WTC11 (cell line): ENCODE measurements at regions not wholly inside any gene's neighbourhood (a gene's known extent, or its start where the extent isn't known, plus 50 kb on each side); places are given as distances from the start of the nearest gene placed in this dataset.

Experiments used
- MXD4 ChIP-seq: fragments of 250-450 bp; sonication (Bioruptor Pico); IDR thresholded peaks from 2 replicates; pipeline ENCODE4 v1.8.0; 2021; ENCODE audit warnings: mild to moderate bottlenecking, moderate library complexity, borderline replicate concordance
- SMAD3 ChIP-seq: sonication (generic); formaldehyde crosslinking; IDR thresholded peaks from 2 replicates; pipeline ENCODE4 v1.8.0; 2022; ENCODE audit warnings: missing genetic modification reagents, mild to moderate bottlenecking, borderline replicate concordance
- ZNF138 ChIP-seq: sonication (generic); formaldehyde crosslinking; conservative IDR thresholded peaks from 2 replicates; pipeline ENCODE4 v1.8.1; 2022; ENCODE audit warnings: mild to moderate bottlenecking, moderate library complexity, missing genetic modification reagents
- ZNF317 ChIP-seq: sonication (generic); formaldehyde crosslinking; IDR thresholded peaks from 2 replicates; pipeline ENCODE4 v1.8.1; 2023; ENCODE audit warnings: low read depth, mild to moderate bottlenecking, moderate library complexity, missing genetic modification reagents, borderline replicate concordance
- TF ChIP-seq, protein P1 (sequence below): fragments of 200-600 bp; IDR thresholded peaks from 2 replicates; pipeline ENCODE4 v1.8.0; 2022; ENCODE audit warnings: antibody characterized with exemption
- TF ChIP-seq, protein P2 (sequence below): sonication (generic); formaldehyde crosslinking; conservative IDR thresholded peaks from 2 replicates; pipeline ENCODE4 v1.8.1; 2022; ENCODE audit warnings: mild to moderate bottlenecking, missing genetic modification reagents
- TF ChIP-seq, protein P3 (sequence below): sonication (generic); formaldehyde crosslinking; IDR thresholded peaks from 2 replicates; pipeline ENCODE4 v1.8.0; 2023; ENCODE audit warnings: mild to moderate bottlenecking, missing genetic modification reagents
- TF ChIP-seq, protein P4 (sequence below): sonication (generic); formaldehyde crosslinking; IDR thresholded peaks from 2 replicates; pipeline ENCODE4 v1.8.1; 2022; ENCODE audit warnings: low read depth, mild to moderate bottlenecking, moderate library complexity, missing genetic modification reagents, borderline replicate concordance
- TF ChIP-seq, protein P5 (sequence below): sonication (generic); formaldehyde crosslinking; IDR thresholded peaks from 2 replicates; pipeline ENCODE4 v1.8.1; 2022; ENCODE audit warnings: low read depth, missing genetic modification reagents, borderline replicate concordance
- TF ChIP-seq, protein P6 (sequence below): sonication (generic); formaldehyde crosslinking; IDR thresholded peaks from 2 replicates; pipeline ENCODE4 v1.8.1; 2023; ENCODE audit warnings: mild to moderate bottlenecking, moderate library complexity, missing genetic modification reagents
- TF ChIP-seq, protein P7 (sequence below): sonication (generic); formaldehyde crosslinking; IDR thresholded peaks from 2 replicates; pipeline ENCODE4 v1.8.1; 2022; ENCODE audit warnings: mild to moderate bottlenecking, missing genetic modification reagents, moderate library complexity, borderline replicate concordance

DNA sequence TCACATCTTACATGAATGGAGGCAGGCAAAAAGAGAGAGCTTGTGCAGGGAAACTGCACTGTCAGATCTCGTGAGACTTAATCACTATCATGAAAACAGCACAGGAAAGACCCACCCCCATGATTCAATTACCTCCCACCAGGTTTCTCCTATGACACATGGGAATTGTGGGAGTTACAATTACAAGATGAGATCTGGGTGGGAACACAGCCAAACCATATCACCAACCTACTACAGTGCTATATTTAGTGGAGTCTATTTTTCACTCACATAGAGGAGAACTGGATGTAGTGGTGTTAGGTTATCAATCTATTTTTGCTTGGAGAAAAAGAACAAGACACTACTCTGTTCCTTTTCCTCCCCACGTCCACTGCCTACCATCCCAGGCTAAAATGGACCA, 276.6 kb downstream of the KCTD12 start:
- TF ChIP-seq ZNF317 (no peak), MXD4 (CRISPR knock-in tag) (no peak), SMAD3 (CRISPR knock-in tag) (no peak), ZNF138 (CRISPR knock-in tag) (no peak)
- TF ChIP-seq, protein P1, sequence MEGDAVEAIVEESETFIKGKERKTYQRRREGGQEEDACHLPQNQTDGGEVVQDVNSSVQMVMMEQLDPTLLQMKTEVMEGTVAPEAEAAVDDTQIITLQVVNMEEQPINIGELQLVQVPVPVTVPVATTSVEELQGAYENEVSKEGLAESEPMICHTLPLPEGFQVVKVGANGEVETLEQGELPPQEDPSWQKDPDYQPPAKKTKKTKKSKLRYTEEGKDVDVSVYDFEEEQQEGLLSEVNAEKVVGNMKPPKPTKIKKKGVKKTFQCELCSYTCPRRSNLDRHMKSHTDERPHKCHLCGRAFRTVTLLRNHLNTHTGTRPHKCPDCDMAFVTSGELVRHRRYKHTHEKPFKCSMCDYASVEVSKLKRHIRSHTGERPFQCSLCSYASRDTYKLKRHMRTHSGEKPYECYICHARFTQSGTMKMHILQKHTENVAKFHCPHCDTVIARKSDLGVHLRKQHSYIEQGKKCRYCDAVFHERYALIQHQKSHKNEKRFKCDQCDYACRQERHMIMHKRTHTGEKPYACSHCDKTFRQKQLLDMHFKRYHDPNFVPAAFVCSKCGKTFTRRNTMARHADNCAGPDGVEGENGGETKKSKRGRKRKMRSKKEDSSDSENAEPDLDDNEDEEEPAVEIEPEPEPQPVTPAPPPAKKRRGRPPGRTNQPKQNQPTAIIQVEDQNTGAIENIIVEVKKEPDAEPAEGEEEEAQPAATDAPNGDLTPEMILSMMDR: no peak
- TF ChIP-seq, protein P2, sequence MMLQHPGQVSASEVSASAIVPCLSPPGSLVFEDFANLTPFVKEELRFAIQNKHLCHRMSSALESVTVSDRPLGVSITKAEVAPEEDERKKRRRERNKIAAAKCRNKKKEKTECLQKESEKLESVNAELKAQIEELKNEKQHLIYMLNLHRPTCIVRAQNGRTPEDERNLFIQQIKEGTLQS (CRISPR knock-in tag): no peak
- TF ChIP-seq, protein P3, sequence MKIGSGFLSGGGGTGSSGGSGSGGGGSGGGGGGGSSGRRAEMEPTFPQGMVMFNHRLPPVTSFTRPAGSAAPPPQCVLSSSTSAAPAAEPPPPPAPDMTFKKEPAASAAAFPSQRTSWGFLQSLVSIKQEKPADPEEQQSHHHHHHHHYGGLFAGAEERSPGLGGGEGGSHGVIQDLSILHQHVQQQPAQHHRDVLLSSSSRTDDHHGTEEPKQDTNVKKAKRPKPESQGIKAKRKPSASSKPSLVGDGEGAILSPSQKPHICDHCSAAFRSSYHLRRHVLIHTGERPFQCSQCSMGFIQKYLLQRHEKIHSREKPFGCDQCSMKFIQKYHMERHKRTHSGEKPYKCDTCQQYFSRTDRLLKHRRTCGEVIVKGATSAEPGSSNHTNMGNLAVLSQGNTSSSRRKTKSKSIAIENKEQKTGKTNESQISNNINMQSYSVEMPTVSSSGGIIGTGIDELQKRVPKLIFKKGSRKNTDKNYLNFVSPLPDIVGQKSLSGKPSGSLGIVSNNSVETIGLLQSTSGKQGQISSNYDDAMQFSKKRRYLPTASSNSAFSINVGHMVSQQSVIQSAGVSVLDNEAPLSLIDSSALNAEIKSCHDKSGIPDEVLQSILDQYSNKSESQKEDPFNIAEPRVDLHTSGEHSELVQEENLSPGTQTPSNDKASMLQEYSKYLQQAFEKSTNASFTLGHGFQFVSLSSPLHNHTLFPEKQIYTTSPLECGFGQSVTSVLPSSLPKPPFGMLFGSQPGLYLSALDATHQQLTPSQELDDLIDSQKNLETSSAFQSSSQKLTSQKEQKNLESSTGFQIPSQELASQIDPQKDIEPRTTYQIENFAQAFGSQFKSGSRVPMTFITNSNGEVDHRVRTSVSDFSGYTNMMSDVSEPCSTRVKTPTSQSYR (CRISPR knock-in tag): no peak
- TF ChIP-seq, protein P4, sequence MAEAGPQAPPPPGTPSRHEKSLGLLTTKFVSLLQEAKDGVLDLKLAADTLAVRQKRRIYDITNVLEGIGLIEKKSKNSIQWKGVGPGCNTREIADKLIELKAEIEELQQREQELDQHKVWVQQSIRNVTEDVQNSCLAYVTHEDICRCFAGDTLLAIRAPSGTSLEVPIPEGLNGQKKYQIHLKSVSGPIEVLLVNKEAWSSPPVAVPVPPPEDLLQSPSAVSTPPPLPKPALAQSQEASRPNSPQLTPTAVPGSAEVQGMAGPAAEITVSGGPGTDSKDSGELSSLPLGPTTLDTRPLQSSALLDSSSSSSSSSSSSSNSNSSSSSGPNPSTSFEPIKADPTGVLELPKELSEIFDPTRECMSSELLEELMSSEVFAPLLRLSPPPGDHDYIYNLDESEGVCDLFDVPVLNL (CRISPR knock-in tag): no peak
- TF ChIP-seq, protein P5, sequence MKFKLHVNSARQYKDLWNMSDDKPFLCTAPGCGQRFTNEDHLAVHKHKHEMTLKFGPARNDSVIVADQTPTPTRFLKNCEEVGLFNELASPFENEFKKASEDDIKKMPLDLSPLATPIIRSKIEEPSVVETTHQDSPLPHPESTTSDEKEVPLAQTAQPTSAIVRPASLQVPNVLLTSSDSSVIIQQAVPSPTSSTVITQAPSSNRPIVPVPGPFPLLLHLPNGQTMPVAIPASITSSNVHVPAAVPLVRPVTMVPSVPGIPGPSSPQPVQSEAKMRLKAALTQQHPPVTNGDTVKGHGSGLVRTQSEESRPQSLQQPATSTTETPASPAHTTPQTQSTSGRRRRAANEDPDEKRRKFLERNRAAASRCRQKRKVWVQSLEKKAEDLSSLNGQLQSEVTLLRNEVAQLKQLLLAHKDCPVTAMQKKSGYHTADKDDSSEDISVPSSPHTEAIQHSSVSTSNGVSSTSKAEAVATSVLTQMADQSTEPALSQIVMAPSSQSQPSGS: no peak
- TF ChIP-seq, protein P6, sequence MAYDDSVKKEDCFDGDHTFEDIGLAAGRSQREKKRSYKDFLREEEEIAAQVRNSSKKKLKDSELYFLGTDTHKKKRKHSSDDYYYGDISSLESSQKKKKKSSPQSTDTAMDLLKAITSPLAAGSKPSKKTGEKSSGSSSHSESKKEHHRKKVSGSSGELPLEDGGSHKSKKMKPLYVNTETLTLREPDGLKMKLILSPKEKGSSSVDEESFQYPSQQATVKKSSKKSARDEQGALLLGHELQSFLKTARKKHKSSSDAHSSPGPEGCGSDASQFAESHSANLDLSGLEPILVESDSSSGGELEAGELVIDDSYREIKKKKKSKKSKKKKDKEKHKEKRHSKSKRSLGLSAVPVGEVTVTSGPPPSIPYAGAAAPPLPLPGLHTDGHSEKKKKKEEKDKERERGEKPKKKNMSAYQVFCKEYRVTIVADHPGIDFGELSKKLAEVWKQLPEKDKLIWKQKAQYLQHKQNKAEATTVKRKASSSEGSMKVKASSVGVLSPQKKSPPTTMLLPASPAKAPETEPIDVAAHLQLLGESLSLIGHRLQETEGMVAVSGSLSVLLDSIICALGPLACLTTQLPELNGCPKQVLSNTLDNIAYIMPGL: no peak
- TF ChIP-seq, protein P7, sequence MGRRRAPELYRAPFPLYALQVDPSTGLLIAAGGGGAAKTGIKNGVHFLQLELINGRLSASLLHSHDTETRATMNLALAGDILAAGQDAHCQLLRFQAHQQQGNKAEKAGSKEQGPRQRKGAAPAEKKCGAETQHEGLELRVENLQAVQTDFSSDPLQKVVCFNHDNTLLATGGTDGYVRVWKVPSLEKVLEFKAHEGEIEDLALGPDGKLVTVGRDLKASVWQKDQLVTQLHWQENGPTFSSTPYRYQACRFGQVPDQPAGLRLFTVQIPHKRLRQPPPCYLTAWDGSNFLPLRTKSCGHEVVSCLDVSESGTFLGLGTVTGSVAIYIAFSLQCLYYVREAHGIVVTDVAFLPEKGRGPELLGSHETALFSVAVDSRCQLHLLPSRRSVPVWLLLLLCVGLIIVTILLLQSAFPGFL (CRISPR knock-in tag): no peak
